Loucy (cell line): ENCODE measurements at regions not wholly inside any gene's neighbourhood (a gene's known extent, or its start where the extent isn't known, plus 50 kb on each side); places are given as distances from the start of the nearest gene placed in this dataset.

Experiments used
- H2AFZ ChIP-seq: fragments of 200-600 bp; sonication (generic); 2 replicates; pipeline ENCODE4 v1.6.0; 2016; ENCODE audit warnings: antibody characterized with exemption, mild to moderate bottlenecking, low read length, moderate library complexity
- H3F3A ChIP-seq: fragments of 200-600 bp; 2 replicates; pipeline ENCODE4 v1.6.0; 2016; ENCODE audit warnings: antibody characterized with exemption, low read depth, mild to moderate bottlenecking
- H3K27me3 ChIP-seq: fragments of 200-600 bp; sonication (generic); 2 replicates; pipeline ENCODE4 v1.6.1; 2014; ENCODE audit warnings: low read length, mild to moderate bottlenecking; ENCODE audit not compliant: insufficient read depth, poor library complexity, severe bottlenecking
- H3K36me3 ChIP-seq: fragments of 200-600 bp; sonication (generic); 2 replicates; pipeline ENCODE4 v1.6.1; 2016; ENCODE audit warnings: low read length; ENCODE audit not compliant: insufficient read depth
- H3K4me1 ChIP-seq: fragments of 200-600 bp; sonication (generic); 2 replicates; pipeline ENCODE4 v1.5.1; 2014; ENCODE audit warnings: low read length, mild to moderate bottlenecking; ENCODE audit not compliant: insufficient read depth, poor library complexity, severe bottlenecking
- H3K4me2 ChIP-seq: fragments of 200-600 bp; sonication (generic); 2 replicates; pipeline ENCODE4 v1.6.0; 2014; ENCODE audit warnings: antibody characterized with exemption, low read length, low read depth, mild to moderate bottlenecking; ENCODE audit not compliant: poor library complexity, severe bottlenecking
- H3K4me3 ChIP-seq: fragments of 200-600 bp; sonication (generic); 2 replicates; pipeline ENCODE4 v1.5.1; 2014; ENCODE audit warnings: low read length, mild to moderate bottlenecking, mixed read lengths; ENCODE audit not compliant: poor library complexity, severe bottlenecking
- H3K79me2 ChIP-seq: fragments of 200-600 bp; sonication (generic); 2 replicates; pipeline ENCODE4 v1.6.1; 2014; ENCODE audit warnings: low read length; ENCODE audit not compliant: insufficient read depth
- H3K9ac ChIP-seq: fragments of 200-600 bp; sonication (generic); 2 replicates; pipeline ENCODE4 v1.6.0; 2014; ENCODE audit warnings: mild to moderate bottlenecking, low read depth, low read length, moderate library complexity; ENCODE audit not compliant: poor library complexity, severe bottlenecking
- H3K9me2 ChIP-seq: fragments of 200-600 bp; sonication (generic); replicated peaks from 2 replicates; pipeline ENCODE4 v1.6.1; 2016; ENCODE audit warnings: low read depth, low read length, mixed read lengths
- H3K9me3 ChIP-seq: fragments of 200-600 bp; sonication (generic); 2 replicates; pipeline ENCODE4 v1.6.1; 2014; ENCODE audit warnings: mild to moderate bottlenecking, antibody characterized with exemption, low read length, low read depth; ENCODE audit not compliant: insufficient read depth
- H4K20me1 ChIP-seq: fragments of 200-600 bp; sonication (generic); 2 replicates; pipeline ENCODE4 v1.6.0; 2014; ENCODE audit warnings: antibody characterized with exemption, low read length, mild to moderate bottlenecking; ENCODE audit not compliant: insufficient read depth, poor library complexity, severe bottlenecking
- CTCF ChIP-seq: fragments of 200-600 bp; sonication (generic); conservative IDR thresholded peaks from 2 replicates; pipeline ENCODE4 v1.5.1; 2014; ENCODE audit warnings: mild to moderate bottlenecking, antibody characterized with exemption, low read length
- EZH2phosphoT487 ChIP-seq: fragments of 200-600 bp; IDR thresholded peaks from 2 replicates; pipeline ENCODE4 v1.6.1; 2018; ENCODE audit warnings: antibody characterized with exemption, mild to moderate bottlenecking, moderate library complexity, borderline replicate concordance

GRCh38 chr2:59882822-59883221 lies 670.6 kb downstream of the BCL11A start:
- H2AFZ ChIP-seq, result no peak overlapping the region
- TF ChIP-seq EZH2phosphoT487 (no peak), CTCF (no peak)
- H4K20me1 ChIP-seq, result no peaks in the 10 kb centered on the region
- H3K9me2 ChIP-seq, result no peaks in the 10 kb centered on the region
- no peak overlapping the region for H3K4me3 ChIP-seq
- no peaks in the 10 kb centered on the region for H3K79me2 ChIP-seq
- peaks cover 21% of the 10 kb centered on the region for H3K4me1 ChIP-seq
- no peaks in the 10 kb centered on the region for H3K27me3 ChIP-seq
- H3K4me2 ChIP-seq, result no peak overlapping the region
- no peaks in the 10 kb centered on the region for H3K9me3 ChIP-seq
- no peaks in the 10 kb centered on the region for H3F3A ChIP-seq
- H3K9ac ChIP-seq, result no peak overlapping the region
- no peaks in the 10 kb centered on the region for H3K36me3 ChIP-seq

- no peak overlapping the region for H3K4me2 ChIP-seq
- no peaks in the 10 kb centered on the region for H3K36me3 ChIP-seq
- no peak overlapping the region for H2AFZ ChIP-seq
- no peaks in the 10 kb centered on the region for H3K9me2 ChIP-seq
- TF ChIP-seq EZH2phosphoT487 (no peak), CTCF (no peak)
- peaks cover 16% of the 10 kb centered on the region for H3K4me1 ChIP-seq
- H4K20me1 ChIP-seq, result no peaks in the 10 kb centered on the region
- H3K79me2 ChIP-seq, result no peaks in the 10 kb centered on the region
- no peak overlapping the region for H3K9ac ChIP-seq
- H3K9me3 ChIP-seq, result no peaks in the 10 kb centered on the region
- no peak overlapping the region for H3K4me3 ChIP-seq
- H3F3A ChIP-seq, result no peaks in the 10 kb centered on the region
- no peaks in the 10 kb centered on the region for H3K27me3 ChIP-seq
Measured at GRCh38 chr2:59882279-59882678, 671.2 kb downstream of the BCL11A start.

GRCh38 chr2:59881218-59881617 lies 672.2 kb downstream of the BCL11A start:
- Histone ChIP-seq H3K9me3 (no peaks in the 10 kb centered on the region), H3K4me1 (peaks cover 5% of the 10 kb centered on the region), H3K36me3 (no peaks in the 10 kb centered on the region), H3K27me3 (no peaks in the 10 kb centered on the region), H3F3A (no peaks in the 10 kb centered on the region), H3K4me3 (no peak overlapping the region), H3K4me2 (no peak overlapping the region), H2AFZ (no peak overlapping the region), H3K9me2 (no peaks in the 10 kb centered on the region), H4K20me1 (no peaks in the 10 kb centered on the region), H3K9ac (no peak overlapping the region), H3K79me2 (no peaks in the 10 kb centered on the region)
- TF ChIP-seq EZH2phosphoT487 (no peak), CTCF (no peak)
